AG10803 (cell line): ENCODE measurements at regions not wholly inside any gene's neighbourhood (a gene's known extent, or its start where the extent isn't known, plus 50 kb on each side); places are given as distances from the start of the nearest gene placed in this dataset.
"Not testable (repeated sequence)": the region's sequence is repeated elsewhere in the genome, so short reads cannot be mapped to it uniquely, and the experiment has no call there.

Experiments
- DNase-seq: peaks from one replicate; pipeline ENCODE4 v3.0.0; 2010; ENCODE audit warnings: low read depth
- H3K4me3 ChIP-seq: 2 replicates; pipeline ENCODE4 v1.5.1; 2011; ENCODE audit warnings: mild to moderate bottlenecking, low read length, control low read depth
- TF ChIP-seq, protein P1 (sequence below): conservative IDR thresholded peaks from 2 replicates; pipeline ENCODE4 v1.5.1; 2011; ENCODE audit warnings: mild to moderate bottlenecking, low read length, control low read depth, inconsistent platforms

DNA sequence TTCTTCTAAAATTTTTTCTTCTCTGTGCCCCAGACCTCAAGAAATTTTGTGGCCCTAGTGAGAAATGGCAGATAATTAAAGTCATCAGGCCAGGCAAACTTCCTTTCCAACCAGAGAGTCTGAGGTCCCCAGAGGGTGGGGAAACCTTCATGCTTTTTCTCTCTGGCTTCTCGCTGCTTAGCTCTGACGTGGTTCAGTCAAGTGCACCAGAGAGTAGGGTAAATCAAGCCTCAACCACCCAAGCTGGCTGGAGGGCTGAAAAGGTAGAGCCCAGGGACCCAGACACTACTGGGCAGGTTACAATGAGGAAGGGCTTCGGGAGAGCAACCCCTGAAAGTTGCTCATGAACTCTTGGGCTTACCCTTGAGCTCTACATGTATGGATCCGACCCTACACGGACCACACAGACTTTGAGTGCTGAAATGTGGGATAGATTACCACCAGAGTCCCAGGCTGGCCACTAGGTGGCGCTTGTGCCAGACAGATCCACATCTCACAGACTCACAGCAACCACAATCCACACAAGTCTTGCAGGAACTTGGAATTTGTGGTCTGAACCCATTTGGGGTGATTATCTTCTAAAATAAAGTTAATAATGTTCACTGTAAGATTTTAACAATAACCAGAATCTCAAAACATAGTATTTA is 323.5 kb downstream of the KLF13 start:
- H3K4me3 ChIP-seq, DNase-seq: not testable (repeated sequence)
- TF ChIP-seq, protein P1, sequence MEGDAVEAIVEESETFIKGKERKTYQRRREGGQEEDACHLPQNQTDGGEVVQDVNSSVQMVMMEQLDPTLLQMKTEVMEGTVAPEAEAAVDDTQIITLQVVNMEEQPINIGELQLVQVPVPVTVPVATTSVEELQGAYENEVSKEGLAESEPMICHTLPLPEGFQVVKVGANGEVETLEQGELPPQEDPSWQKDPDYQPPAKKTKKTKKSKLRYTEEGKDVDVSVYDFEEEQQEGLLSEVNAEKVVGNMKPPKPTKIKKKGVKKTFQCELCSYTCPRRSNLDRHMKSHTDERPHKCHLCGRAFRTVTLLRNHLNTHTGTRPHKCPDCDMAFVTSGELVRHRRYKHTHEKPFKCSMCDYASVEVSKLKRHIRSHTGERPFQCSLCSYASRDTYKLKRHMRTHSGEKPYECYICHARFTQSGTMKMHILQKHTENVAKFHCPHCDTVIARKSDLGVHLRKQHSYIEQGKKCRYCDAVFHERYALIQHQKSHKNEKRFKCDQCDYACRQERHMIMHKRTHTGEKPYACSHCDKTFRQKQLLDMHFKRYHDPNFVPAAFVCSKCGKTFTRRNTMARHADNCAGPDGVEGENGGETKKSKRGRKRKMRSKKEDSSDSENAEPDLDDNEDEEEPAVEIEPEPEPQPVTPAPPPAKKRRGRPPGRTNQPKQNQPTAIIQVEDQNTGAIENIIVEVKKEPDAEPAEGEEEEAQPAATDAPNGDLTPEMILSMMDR: peak; percentile 30

DNA sequence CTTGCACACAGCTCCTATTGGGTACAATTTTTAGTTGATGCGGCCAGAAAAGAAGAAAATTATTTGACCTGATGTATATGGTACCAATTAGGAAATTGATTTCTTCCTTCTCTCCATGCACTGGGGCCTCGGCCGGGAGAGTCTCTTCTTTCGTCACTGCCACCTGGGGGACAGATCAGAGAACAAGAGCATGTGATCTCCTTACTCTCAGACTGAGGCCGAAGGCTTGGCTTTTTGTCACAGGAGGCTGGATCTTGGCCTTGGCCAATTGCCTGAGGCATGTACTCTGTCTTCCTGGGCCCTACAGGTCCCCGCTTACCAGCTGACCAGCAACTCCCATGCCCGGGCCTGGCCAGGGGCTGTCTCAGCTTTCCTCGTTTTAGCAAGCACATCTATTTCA is 330.3 kb downstream of the KLF13 start:
- not testable (repeated sequence) for H3K4me3 ChIP-seq, DNase-seq

DNA sequence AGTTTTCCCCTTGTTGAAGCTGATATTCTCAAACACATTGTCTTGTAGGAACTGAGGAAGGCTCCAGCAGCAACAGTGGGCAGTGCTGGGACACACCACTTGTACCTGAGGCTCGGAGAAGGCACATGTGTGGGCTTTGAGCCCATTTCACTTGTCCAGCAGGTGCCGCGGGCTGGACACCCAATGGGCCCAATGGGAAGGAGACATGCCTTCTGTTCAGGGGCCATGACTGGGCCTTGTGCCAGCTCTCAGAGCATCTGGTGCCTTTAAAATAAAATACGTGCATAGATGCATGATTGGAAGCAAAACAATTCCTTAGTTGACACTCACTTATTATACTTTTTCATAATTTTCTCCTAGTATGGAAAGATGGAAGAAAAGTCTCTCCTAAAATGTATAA is 334.2 kb downstream of the KLF13 start:
- no peak overlapping the region for H3K4me3 ChIP-seq
- TF ChIP-seq, protein P1: no peak

DNA sequence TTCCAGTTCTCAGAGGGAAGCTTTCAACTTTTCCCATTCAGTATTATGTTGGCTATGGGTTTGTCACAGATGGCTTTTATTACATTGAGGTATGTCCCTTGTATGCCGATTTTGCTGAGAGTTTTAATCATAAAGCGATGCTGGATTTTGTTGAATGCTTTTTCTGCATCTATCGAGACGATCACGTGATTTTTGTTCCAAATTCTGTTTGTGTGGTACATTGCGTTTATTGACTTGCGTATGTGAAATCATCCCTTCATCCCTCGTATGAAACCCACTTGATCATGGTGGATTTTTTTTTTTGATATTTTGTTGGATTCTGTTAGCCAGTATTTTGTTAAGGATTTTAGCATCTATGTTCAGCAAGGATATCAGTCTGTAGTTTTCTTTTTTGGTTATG is 339.1 kb downstream of the KLF13 start:
- H3K4me3 ChIP-seq, DNase-seq: not testable (repeated sequence)

More for the DNA sequence above, 334.2 kb downstream of the KLF13 start:
- DNase-seq: no peak

DNA sequence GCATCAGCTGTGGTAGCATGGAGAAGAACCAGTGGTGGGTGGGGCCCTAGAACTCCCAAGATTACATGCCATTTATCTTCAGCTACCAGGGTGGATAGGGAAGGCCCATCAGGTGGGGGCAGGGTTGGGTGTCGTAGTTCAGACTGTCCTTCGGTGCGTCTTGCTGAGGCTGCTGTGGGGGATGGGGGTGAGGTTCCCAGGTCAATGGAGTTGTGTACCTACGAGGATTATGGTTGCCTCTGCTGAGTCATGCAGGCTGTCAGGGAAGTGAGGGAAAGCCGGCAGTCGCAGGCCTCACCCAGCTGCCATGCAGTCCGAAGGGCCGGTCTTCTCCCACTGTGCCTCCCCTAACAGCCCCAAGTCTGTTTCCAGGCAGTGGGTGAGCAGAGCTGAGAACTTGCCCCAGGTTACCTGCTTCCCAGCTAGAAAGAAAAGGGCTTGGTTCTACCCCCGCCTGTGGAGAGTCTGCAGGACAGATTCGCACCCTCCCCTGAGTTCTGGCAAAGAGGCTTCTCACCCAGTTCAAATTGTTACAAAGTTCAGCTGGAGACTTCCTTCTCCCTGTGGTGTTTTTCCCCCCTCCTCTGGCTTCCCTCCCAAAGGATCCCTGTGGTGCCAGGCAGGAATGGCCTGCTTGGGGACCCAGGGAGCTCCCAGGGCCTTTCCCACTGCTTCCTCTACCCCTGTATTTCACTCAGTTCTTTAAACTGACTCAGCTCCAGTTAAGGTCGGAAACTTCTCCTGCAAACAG is 342.7 kb downstream of the KLF13 start:
- not testable (repeated sequence) for DNase-seq, H3K4me3 ChIP-seq

DNA sequence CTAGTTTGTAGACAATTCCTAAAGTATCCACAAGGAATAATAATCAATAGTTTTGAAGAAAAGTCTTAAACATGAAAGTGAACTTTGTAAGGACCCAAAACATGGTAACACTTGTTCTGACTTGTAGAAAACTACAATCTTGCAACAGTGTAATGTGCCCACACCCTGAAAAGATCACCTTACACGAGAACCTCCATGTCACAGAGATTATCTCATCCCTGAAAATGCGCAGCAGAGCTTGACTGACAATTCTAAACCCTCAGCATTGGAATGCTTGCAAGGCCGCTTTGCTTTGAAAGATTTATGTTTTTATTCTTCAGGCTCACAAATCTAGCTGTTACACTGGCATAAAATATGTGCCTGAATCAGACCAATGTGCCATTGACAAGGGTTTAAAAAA is 346.6 kb downstream of the KLF13 start:
- not testable (repeated sequence) for DNase-seq, H3K4me3 ChIP-seq

DNA sequence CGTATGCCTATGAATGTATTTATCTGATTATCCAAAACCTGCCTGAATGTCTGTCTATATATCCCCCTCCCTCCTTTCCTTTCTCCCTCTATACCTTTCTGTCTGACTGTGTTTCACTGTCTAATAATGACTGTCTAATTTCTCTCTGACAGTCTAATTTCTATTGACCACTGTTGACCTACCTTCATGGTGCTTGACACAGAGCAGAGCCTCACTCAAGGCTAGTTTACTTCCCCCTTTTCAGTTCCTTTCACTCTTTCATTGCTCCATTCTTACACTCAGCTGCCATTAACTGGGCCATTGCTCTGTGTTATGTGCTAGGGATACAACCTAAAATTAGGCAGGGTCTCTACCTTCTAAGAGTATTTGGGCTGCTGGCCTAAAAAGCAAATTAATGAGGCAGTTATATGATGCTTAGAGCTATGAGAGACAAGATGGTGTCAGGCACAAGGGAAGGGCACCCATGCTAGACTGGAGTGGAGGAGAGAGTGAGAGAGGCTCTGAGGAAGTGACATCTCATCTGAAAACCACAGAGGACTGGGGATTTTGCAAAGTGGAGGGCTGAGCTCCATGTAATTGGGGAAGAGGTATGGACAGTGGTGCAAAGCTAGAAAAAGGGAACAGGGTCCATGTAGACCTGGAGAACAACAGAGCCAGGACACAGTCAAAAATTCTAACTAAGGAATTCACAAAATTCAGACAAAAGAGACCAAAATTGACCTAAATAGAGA is 348.6 kb upstream of the CHRNA7 start:
- H3K4me3 ChIP-seq, DNase-seq: not testable (repeated sequence)

DNA sequence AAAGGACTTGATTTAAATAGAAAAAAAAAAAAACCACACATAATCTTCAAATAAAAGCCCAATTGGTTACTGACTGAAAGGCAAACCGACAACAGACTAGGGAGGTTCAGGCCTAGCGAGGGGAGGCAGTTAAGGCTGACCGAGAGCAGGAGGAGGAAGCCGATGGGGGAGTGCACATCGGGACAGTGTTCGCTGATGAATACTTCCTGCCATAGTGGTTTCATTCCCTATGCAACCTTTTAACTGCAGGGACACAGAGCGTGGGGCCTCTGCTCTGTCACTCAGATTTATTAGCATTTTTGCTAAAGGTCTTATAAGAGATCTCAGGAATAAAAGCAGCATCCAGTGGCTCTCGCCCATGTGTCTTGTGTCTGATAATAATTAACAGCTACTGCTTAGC is 343.2 kb upstream of the CHRNA7 start:
- H3K4me3 ChIP-seq, DNase-seq: not testable (repeated sequence)

DNA sequence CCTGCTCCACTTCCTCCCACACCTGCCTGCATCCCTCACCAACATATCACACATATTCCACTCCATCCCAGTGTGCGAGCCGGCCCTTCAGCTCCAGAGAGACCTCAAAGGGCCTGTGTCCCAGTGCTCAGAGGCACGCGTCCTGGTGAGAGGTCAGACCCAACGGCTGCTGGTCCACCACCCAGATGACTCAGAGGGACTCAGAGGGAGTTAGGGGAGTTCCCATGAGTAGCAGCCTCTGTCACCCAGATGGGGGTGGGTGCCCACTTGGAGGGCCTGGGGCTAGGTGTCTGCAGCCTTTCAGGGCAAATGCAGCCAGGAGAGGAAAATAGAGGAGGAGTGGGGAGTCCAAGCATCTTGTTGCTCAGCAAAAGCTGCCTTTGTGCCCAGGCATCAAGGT is 333.8 kb upstream of the CHRNA7 start:
- not testable (repeated sequence) for DNase-seq

DNA sequence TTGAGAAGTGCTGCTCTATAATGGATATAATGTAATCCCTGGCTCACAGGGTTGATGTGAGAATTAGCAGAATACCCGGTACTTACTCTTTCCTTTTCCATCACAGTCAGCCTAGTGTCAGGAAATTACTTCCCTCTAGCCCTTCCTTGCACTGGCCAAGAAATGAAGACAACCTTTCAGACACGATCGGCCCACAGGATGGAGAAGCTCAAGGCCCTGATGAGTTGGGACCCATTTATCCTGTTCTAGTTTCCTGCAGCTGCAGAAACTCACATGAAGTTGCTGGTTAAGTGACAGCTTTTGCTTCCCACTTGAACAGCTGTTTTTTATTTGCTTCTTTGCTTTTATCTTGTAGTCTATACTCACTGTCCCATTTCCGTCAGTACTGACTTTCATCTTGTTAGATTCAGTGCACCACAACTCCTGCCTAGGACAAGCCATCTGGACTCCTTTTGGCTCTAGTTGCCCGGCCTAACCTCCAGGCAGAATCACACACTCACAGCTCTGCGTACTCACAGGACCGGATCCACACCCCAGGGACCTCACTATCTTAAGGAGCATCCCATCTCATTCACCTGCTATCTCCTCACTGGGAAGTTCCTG is 325.1 kb upstream of the CHRNA7 start:
- DNase-seq, H3K4me3 ChIP-seq: not testable (repeated sequence)

More for the DNA sequence above, 333.8 kb upstream of the CHRNA7 start:
- not testable (repeated sequence) for H3K4me3 ChIP-seq

DNA sequence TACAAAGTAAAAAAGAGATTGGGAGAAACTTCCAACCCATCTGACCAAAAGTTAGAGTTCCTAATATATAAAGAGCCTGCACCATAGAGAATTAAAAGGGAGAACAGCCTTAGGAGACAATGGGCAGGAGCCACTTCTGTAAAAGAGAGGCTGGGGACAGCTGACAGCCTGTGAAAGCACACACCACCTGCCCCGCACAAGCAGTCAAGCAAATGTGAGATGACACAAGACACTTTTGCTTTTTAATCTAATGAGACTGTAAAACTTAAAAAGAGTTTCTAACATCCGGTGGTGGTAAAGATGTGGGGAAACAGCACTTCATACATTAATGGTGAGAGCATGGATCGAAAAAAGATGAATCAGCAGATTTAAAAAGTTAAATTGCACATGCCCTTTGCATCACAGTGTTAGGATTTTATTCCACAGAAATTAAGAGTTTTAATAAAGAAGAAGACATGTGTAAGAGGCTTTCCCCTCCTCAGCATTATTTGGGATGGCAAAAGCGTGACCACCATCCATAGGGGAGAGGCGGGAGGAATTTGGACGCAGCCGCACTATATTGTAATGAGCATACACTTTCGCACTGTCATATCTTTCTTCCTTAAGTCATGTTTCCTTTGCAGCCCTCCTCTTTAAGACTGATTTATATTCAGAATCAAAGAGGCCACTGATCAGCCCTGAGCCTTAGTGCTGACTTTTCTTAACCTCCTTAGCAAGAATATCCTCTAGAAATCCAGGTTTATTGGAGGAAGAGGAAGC is 322.2 kb upstream of the CHRNA7 start:
- not testable (repeated sequence) for DNase-seq, H3K4me3 ChIP-seq

DNA sequence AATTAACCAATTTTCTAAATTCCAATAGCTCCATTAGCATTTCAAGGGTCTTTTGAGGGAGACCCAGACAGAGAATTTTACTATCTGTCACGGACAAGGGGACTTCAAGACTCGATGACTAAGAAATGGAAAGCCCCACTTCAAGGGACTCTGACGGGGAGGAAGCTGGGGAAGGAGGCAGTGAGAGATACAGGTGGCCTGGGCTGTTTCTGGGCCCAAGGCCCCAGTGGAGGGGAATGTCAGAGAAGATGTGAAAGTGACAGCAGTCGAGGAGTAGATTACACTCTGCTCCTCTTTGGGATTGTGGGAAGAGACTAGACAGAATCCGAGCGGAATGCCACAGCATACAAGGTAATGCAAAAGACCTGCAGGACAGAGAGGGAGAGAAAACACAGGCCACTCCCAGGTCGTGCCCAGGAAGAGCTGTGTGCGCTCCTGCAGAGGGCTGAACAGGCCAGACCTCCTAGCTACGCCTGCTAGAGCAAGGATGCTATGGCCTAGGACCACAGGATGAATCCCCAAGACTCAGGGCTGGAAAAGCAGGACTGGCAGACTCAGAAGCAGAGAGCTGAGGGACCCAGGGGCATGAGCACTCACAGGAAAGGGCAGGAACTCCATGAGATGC is 321.5 kb upstream of the CHRNA7 start:
- not testable (repeated sequence) for DNase-seq, H3K4me3 ChIP-seq

DNA sequence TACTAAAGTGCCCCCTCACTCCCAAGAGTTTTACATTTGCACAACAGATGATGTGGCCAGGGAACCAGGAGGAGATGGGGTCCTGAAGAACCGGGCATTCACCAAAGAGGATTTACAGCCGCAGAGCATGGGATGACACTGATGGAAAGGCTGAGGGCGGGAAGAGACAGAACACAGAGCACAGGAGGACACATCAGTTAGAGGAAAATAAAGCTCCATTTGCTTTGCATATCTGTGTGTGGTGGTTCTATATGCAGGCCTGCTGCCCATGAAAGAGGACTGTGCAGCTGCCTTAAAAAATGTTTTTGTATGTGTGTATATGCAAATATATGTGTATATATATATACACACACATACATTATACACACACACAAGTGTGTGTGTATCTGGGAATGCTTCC is 320.8 kb upstream of the CHRNA7 start:
- not testable (repeated sequence) for H3K4me3 ChIP-seq, DNase-seq

DNA sequence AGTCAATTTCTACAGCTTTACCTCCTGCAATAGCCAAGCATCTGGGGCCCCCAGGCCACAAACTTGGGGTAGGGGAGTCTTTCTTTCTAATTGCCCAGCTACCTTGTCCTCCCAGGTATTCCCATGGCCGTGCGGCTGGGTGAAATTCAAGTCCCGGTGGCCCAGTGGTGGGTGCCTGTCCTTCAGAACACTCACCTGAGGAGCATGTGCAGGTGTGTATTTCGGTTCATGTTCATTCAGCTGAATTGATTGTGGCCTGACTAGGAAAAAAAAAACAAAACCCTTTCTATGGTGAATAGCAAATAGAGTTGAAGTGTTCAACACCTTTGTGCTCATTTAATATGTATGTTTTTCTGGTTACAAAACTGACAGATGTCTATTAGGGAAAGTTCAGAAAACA is 319.5 kb upstream of the CHRNA7 start:
- not testable (repeated sequence) for DNase-seq

DNA sequence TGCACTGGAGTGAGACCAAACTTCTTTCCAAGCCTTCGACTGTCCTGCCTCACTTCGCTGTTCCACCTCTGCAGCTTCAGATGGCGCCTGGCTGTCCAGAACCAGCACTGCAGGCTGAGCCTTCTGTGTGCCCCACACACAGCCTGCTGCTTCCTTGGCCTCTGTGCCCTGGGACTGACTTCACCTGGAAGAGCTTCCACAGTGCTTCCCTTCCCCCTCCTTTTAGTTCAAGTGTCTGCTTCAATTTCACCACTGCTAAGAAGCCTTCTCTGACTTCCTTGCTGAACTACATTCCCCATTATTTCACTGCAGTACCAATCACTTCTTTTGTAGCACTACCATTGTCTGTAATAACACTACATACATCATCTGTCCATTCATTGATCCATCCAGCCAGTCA is 315.1 kb upstream of the CHRNA7 start:
- not testable (repeated sequence) for H3K4me3 ChIP-seq, DNase-seq

More for the DNA sequence above, 319.5 kb upstream of the CHRNA7 start:
- H3K4me3 ChIP-seq: not testable (repeated sequence)

DNA sequence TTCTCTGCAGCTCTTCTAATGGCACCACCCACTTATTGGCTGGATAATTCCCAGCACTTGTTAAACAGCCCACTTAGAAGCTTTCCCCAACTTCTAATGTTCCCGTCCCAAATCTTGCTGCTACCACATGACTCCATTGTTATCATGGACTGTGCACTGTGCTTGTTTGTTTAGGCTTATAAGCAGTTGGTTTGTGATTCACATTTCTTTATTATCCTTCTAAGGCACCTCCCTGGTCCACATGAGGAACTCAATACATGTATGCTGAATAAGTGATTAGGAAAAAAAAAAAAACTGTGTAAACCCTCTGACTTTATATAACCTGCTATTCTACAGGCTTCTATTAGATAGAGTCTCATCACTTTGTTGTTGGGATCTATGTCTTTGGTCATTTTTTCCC is 311.7 kb upstream of the CHRNA7 start:
- DNase-seq, H3K4me3 ChIP-seq: not testable (repeated sequence)
